Cardiac fibroblast (primary cell): ENCODE measurements at regions not wholly inside any gene's neighbourhood (a gene's known extent, or its start where the extent isn't known, plus 50 kb on each side); places are given as distances from the start of the nearest gene placed in this dataset.

Experiments
- DNase-seq, 2 donors: peaks; one replicate each; pipeline versions ENCODE4 v3.0.0 to v3.0.0-alpha.2; 2010; ENCODE audit warnings: low read depth in 2 of 2
- H3K4me3 ChIP-seq, 2 donors: replicated peaks in 1 of 2; 1 replicate in 1 of 2; 2 replicates in 1 of 2; pipeline ENCODE4 v1.5.1; 2011; ENCODE audit warnings: low read depth in 2 of 2, low read length in 2 of 2, mild to moderate bottlenecking in 2 of 2, moderate library complexity in 1 of 2
- CTCF ChIP-seq: IDR thresholded peaks from one replicate; pipeline ENCODE4 v1.5.1; 2011; ENCODE audit warnings: low read depth, mild to moderate bottlenecking, low read length, inconsistent platforms

GRCh38 chr12:97957109-97957508, 494.5 kb downstream of the RMST start:
- DNase-seq = no peak
- no peak overlapping the region for H3K4me3 ChIP-seq
- no peak for TF ChIP-seq CTCF

GRCh38 chr12:97960225-97960624, 497.6 kb downstream of the RMST start:
- no peak for DNase-seq
- no peak overlapping the region for H3K4me3 ChIP-seq
- no peak for TF ChIP-seq CTCF

- H3K4me3 ChIP-seq = no peak overlapping the region
- DNase-seq = peak; percentile 5 to 7
- TF ChIP-seq CTCF = peak; percentile 16
Measured at GRCh38 chr12:97960741-97961608, 498.4 kb downstream of the RMST start.

GRCh38 chr12:97967831-97968230, 505.2 kb downstream of the RMST start:
- TF ChIP-seq CTCF = no peak
- DNase-seq = no peak
- no peak overlapping the region for H3K4me3 ChIP-seq

GRCh38 chr12:97968641-97969197, 506.1 kb downstream of the RMST start:
- H3K4me3 ChIP-seq = no peak overlapping the region
- DNase-seq = no peak
- no peak for TF ChIP-seq CTCF

GRCh38 chr12:97977870-97978405, 515.3 kb downstream of the RMST start:
- H3K4me3 ChIP-seq = no peak overlapping the region
- no peak for DNase-seq
- no peak for TF ChIP-seq CTCF
